Trophoblast cell (in vitro differentiated cells and primary cell): ENCODE measurements at regions not wholly inside any gene's neighbourhood (a gene's known extent, or its start where the extent isn't known, plus 50 kb on each side); places are given as distances from the start of the nearest gene placed in this dataset.

Experiments
- DNase-seq, 2 donors: peaks; one replicate each; pipeline ENCODE4 v3.0.0-alpha.2; 2016
- H2AFZ ChIP-seq: 2 replicates; pipeline ENCODE4 v1.6.1; 2013; ENCODE audit warnings: low read length, moderate library complexity, mild to moderate bottlenecking; ENCODE audit not compliant: insufficient read depth, poor library complexity
- H2AK5ac ChIP-seq: 2 replicates; pipeline ENCODE4 v1.6.1; 2013; ENCODE audit warnings: mild to moderate bottlenecking, low read length
- H2BK120ac ChIP-seq: 2 replicates; pipeline ENCODE4 v1.6.1; 2013; ENCODE audit warnings: low read length, mild to moderate bottlenecking, moderate library complexity; ENCODE audit not compliant: insufficient read depth, poor library complexity
- H2BK12ac ChIP-seq: 2 replicates; pipeline ENCODE4 v1.6.1; 2013; ENCODE audit warnings: mild to moderate bottlenecking, low read length, moderate library complexity
- H2BK5ac ChIP-seq: 2 replicates; pipeline ENCODE4 v1.6.1; 2013; ENCODE audit warnings: low read length, low read depth, moderate library complexity, mild to moderate bottlenecking; ENCODE audit not compliant: poor library complexity
- H3K14ac ChIP-seq: 2 replicates; pipeline ENCODE4 v1.6.1; 2013; ENCODE audit warnings: mild to moderate bottlenecking, low read length
- H3K18ac ChIP-seq: 2 replicates; pipeline ENCODE4 v1.6.1; 2013; ENCODE audit warnings: mild to moderate bottlenecking, low read length
- H3K23ac ChIP-seq: 2 replicates; pipeline ENCODE4 v1.6.1; 2013; ENCODE audit warnings: low read length
- H3K27ac ChIP-seq: 2 replicates; pipeline ENCODE4 v1.5.1; 2013; ENCODE audit warnings: low read depth, mild to moderate bottlenecking, inconsistent platforms, low read length, moderate library complexity
- H3K27me3 ChIP-seq: 2 replicates; pipeline ENCODE4 v1.6.1; 2013; ENCODE audit warnings: inconsistent platforms, mild to moderate bottlenecking, low read length, moderate library complexity; ENCODE audit not compliant: insufficient read depth
- H3K36me3 ChIP-seq, 2 experiments: 1 replicate in 1 of 2; 2 replicates in 1 of 2; pipeline ENCODE4 v1.6.1; 2013; ENCODE audit warnings: low read length in 2 of 2, mild to moderate bottlenecking in 2 of 2, moderate library complexity in 1 of 2; ENCODE audit not compliant: insufficient read depth in 2 of 2, control insufficient read depth in 1 of 2
- H3K4ac ChIP-seq: 2 replicates; pipeline ENCODE4 v1.6.1; 2013; ENCODE audit warnings: low read depth, mild to moderate bottlenecking, low read length, moderate library complexity
- H3K4me1 ChIP-seq, 2 experiments: 1 replicate in 1 of 2; 2 replicates in 1 of 2; pipeline ENCODE4 v1.6.1; 2013; ENCODE audit warnings: low read length in 2 of 2, mild to moderate bottlenecking in 2 of 2, moderate library complexity in 1 of 2; ENCODE audit not compliant: insufficient read depth in 2 of 2, control insufficient read depth in 1 of 2
- H3K4me2 ChIP-seq: 2 replicates; pipeline ENCODE4 v1.6.1; 2013; ENCODE audit warnings: inconsistent platforms, mild to moderate bottlenecking, low read length, moderate library complexity
- H3K4me3 ChIP-seq: 2 replicates; pipeline ENCODE4 v1.5.1; 2013; ENCODE audit warnings: mild to moderate bottlenecking, low read depth, low read length, inconsistent platforms
- H3K79me1 ChIP-seq: one replicate; pipeline ENCODE4 v1.6.1; 2013; ENCODE audit warnings: low read length
- H3K79me2 ChIP-seq: 2 replicates; pipeline ENCODE4 v1.6.1; 2013; ENCODE audit warnings: low read length, mild to moderate bottlenecking; ENCODE audit not compliant: control insufficient read depth, insufficient read depth, poor library complexity
- H3K9ac ChIP-seq: 2 replicates; pipeline ENCODE4 v1.6.1; 2013; ENCODE audit warnings: mild to moderate bottlenecking, low read length
- H3K9me3 ChIP-seq: 2 replicates; pipeline ENCODE4 v1.6.1; 2013; ENCODE audit warnings: low read depth, mild to moderate bottlenecking, control low read depth, inconsistent platforms, low read length; ENCODE audit not compliant: insufficient read depth
- H4K12ac ChIP-seq: 2 replicates; pipeline ENCODE4 v1.6.1; 2013; ENCODE audit warnings: low read depth, mild to moderate bottlenecking, low read length, moderate library complexity
- H4K8ac ChIP-seq: 2 replicates; pipeline ENCODE4 v1.6.1; 2013; ENCODE audit warnings: low read depth, mild to moderate bottlenecking, low read length, moderate library complexity
- H4K91ac ChIP-seq: one replicate; pipeline ENCODE4 v1.6.1; 2013; ENCODE audit warnings: low read depth, mild to moderate bottlenecking, low read length, moderate library complexity
- WGBS: extraction: QIAGEN DNeasy Blood & Tissue Kit; methylation state at CpG from one replicate; pipeline ENCODE4 v1.1.7; 2013; ENCODE audit warnings: missing lambda C conversion rate; ENCODE audit not compliant: insufficient read length, insufficient coverage; ENCODE audit errors: extremely low coverage; 5-methylcytosine and 5-hydroxymethylcytosine counted together

- H2BK12ac ChIP-seq = no peak overlapping the region
- no peak overlapping the region for H2BK5ac ChIP-seq
- no peak overlapping the region for H4K8ac ChIP-seq
- no peak overlapping the region for H3K9ac ChIP-seq
- no peak overlapping the region for H2AFZ ChIP-seq
- H2BK120ac ChIP-seq = no peak overlapping the region
- no peak overlapping the region for H3K4ac ChIP-seq
- H3K18ac ChIP-seq = no peak overlapping the region
- H3K27ac ChIP-seq = no peak overlapping the region
- H3K14ac ChIP-seq = no peak overlapping the region
- no peak overlapping the region for H4K12ac ChIP-seq
- no CpG with 5 or more reads among the region's 20 CpGs for WGBS
- no peaks in the 10 kb centered on the region for H3K79me1 ChIP-seq
- no peaks in the 10 kb centered on the region for H3K36me3 ChIP-seq
- H3K27me3 ChIP-seq = no peaks in the 10 kb centered on the region
- H3K9me3 ChIP-seq = no peaks in the 10 kb centered on the region
- no peak overlapping the region for H3K4me3 ChIP-seq
- H3K4me1 ChIP-seq = no peaks in the 10 kb centered on the region
- no peak overlapping the region for H3K4me2 ChIP-seq
- no peaks in the 10 kb centered on the region for H3K79me2 ChIP-seq
- no peak overlapping the region for H4K91ac ChIP-seq
- H2AK5ac ChIP-seq = no peak overlapping the region
- peak; percentile 93 to 99 for DNase-seq
- no peak overlapping the region for H3K23ac ChIP-seq
Observed at GRCh38 chr11:135075740-135076139, 663.7 kb upstream of the B3GAT1 start.

GRCh38 chr11:135074397-135074998, 662.5 kb upstream of the B3GAT1 start:
- no peak overlapping the region for H2AK5ac ChIP-seq
- no peak overlapping the region for H2BK5ac ChIP-seq
- no peak overlapping the region for H3K9ac ChIP-seq
- no peak overlapping the region for H3K14ac ChIP-seq
- no peaks in the 10 kb centered on the region for H3K27me3 ChIP-seq
- no peak overlapping the region for H4K91ac ChIP-seq
- H3K4ac ChIP-seq = no peak overlapping the region
- H4K12ac ChIP-seq = no peak overlapping the region
- peaks cover 0 to 1% of the 10 kb centered on the region in 2 experiments for H3K4me1 ChIP-seq
- no peak overlapping the region for H3K18ac ChIP-seq
- no peak overlapping the region for H2BK120ac ChIP-seq
- no peak overlapping the region for H3K4me3 ChIP-seq
- H3K79me1 ChIP-seq = no peaks in the 10 kb centered on the region
- no peak overlapping the region for H3K4me2 ChIP-seq
- H3K27ac ChIP-seq = no peak overlapping the region
- no peaks in the 10 kb centered on the region for H3K9me3 ChIP-seq
- H2BK12ac ChIP-seq = no peak overlapping the region
- H4K8ac ChIP-seq = no peak overlapping the region
- WGBS = no CpG with 5 or more reads among the region's 5 CpGs
- H2AFZ ChIP-seq = no peak overlapping the region
- no peaks in the 10 kb centered on the region for H3K36me3 ChIP-seq
- DNase-seq = no peak
- no peaks in the 10 kb centered on the region for H3K79me2 ChIP-seq
- no peak overlapping the region for H3K23ac ChIP-seq

GRCh38 chr11:135073870-135074269, 661.8 kb upstream of the B3GAT1 start:
- no CpG with 5 or more reads among the region's 5 CpGs for WGBS
- H3K4me3 ChIP-seq = no peak overlapping the region
- no peak overlapping the region for H2BK120ac ChIP-seq
- peaks cover 0 to 1% of the 10 kb centered on the region in 2 experiments for H3K4me1 ChIP-seq
- no peak overlapping the region for H2AK5ac ChIP-seq
- no peaks in the 10 kb centered on the region for H3K79me1 ChIP-seq
- no peak overlapping the region for H3K27ac ChIP-seq
- no peak for DNase-seq
- no peaks in the 10 kb centered on the region for H3K36me3 ChIP-seq
- no peak overlapping the region for H3K14ac ChIP-seq
- H3K4me2 ChIP-seq = no peak overlapping the region
- no peak overlapping the region for H3K23ac ChIP-seq
- no peaks in the 10 kb centered on the region for H3K27me3 ChIP-seq
- no peak overlapping the region for H2AFZ ChIP-seq
- H3K18ac ChIP-seq = no peak overlapping the region
- no peak overlapping the region for H4K8ac ChIP-seq
- H2BK12ac ChIP-seq = no peak overlapping the region
- H4K12ac ChIP-seq = no peak overlapping the region
- no peaks in the 10 kb centered on the region for H3K9me3 ChIP-seq
- H3K9ac ChIP-seq = no peak overlapping the region
- no peak overlapping the region for H4K91ac ChIP-seq
- H3K79me2 ChIP-seq = no peaks in the 10 kb centered on the region
- H3K4ac ChIP-seq = no peak overlapping the region
- no peak overlapping the region for H2BK5ac ChIP-seq

DNA sequence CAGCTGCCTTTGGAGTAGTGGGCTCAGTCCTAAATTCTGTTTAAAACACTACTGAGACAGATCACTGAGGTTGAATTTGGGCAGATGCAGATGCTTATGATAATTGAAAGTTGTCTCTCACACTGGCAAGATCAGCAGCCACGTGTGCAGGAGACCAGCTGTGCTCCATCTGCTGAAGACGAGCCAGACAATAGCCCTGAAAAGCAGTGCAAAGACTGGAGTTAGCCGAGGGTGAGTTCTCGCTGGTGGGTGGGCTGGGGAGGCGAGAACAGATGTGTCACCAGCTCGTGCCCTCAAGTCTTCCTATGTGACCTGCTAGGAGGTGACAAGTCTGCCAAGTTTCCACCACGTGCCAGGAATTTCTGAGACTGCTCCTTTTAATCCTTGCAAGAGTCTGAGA, 661.3 kb upstream of the B3GAT1 start:
- H2BK12ac ChIP-seq = no peak overlapping the region
- no peak overlapping the region for H3K4me3 ChIP-seq
- no CpG with 5 or more reads among the region's 7 CpGs for WGBS
- H2BK5ac ChIP-seq = no peak overlapping the region
- no peak overlapping the region for H4K12ac ChIP-seq
- H4K91ac ChIP-seq = no peak overlapping the region
- H3K9me3 ChIP-seq = no peaks in the 10 kb centered on the region
- no peak overlapping the region for H3K23ac ChIP-seq
- H3K14ac ChIP-seq = no peak overlapping the region
- no peak overlapping the region for H4K8ac ChIP-seq
- H3K4ac ChIP-seq = no peak overlapping the region
- no peak overlapping the region for H2BK120ac ChIP-seq
- no peak overlapping the region for H3K18ac ChIP-seq
- no peaks in the 10 kb centered on the region for H3K79me1 ChIP-seq
- no peaks in the 10 kb centered on the region for H3K27me3 ChIP-seq
- H3K79me2 ChIP-seq = no peaks in the 10 kb centered on the region
- H3K4me1 ChIP-seq = peaks cover 0 to 1% of the 10 kb centered on the region in 2 experiments
- no peaks in the 10 kb centered on the region for H3K36me3 ChIP-seq
- no peak overlapping the region for H3K27ac ChIP-seq
- no peak overlapping the region for H2AFZ ChIP-seq
- no peak for DNase-seq
- no peak overlapping the region for H3K9ac ChIP-seq
- H2AK5ac ChIP-seq = no peak overlapping the region
- H3K4me2 ChIP-seq = no peak overlapping the region
